Hematopoietic multipotent progenitor cell treated with erythropoietin and hydrocortisone succinate and interleukin-3 and kit ligand, for 17 days (in vitro differentiated cells): ENCODE measurements at regions not wholly inside any gene's neighbourhood (a gene's known extent, or its start where the extent isn't known, plus 50 kb on each side); places are given as distances from the start of the nearest gene placed in this dataset.

Experiments used
- DNase-seq: peaks from one replicate; pipeline ENCODE4 v3.0.0-alpha.2; 2015; ENCODE audit warnings: low spot score

GRCh38 chrX:39633293-39633692 is 464.5 kb downstream of the BCOR start:
- no peak for DNase-seq

- DNase-seq: no peak
Observed at GRCh38 chrX:39636481-39636880, 461.3 kb downstream of the BCOR start.

- no peak for DNase-seq
Observed at GRCh38 chrX:39638526-39638925, 459.2 kb downstream of the BCOR start.

GRCh38 chrX:39639871-39640270 is 457.9 kb downstream of the BCOR start:
- DNase-seq: no peak

- no peak for DNase-seq
Observed at GRCh38 chrX:39640866-39641265, 456.9 kb downstream of the BCOR start.

GRCh38 chrX:39642071-39642470 is 455.7 kb downstream of the BCOR start:
- no peak for DNase-seq

- no peak for DNase-seq
Observed at GRCh38 chrX:39643550-39643949, 454.2 kb downstream of the BCOR start.

- no peak for DNase-seq
Observed at GRCh38 chrX:39645178-39645895, 452.4 kb downstream of the BCOR start.

- no peak for DNase-seq
Observed at GRCh38 chrX:39648548-39649254, 449.1 kb downstream of the BCOR start.

- no peak for DNase-seq
Observed at GRCh38 chrX:39650768-39651347, 446.9 kb downstream of the BCOR start.

GRCh38 chrX:39652336-39652735 is 445.4 kb downstream of the BCOR start:
- DNase-seq: no peak

- DNase-seq: no peak
Observed at GRCh38 chrX:39653691-39654090, 444.1 kb downstream of the BCOR start.

- no peak for DNase-seq
Observed at GRCh38 chrX:39654183-39654925, 443.4 kb downstream of the BCOR start.

- DNase-seq: no peak
Observed at GRCh38 chrX:39654952-39655351, 442.8 kb downstream of the BCOR start.

- no peak for DNase-seq
Observed at GRCh38 chrX:39661116-39661907, 436.4 kb downstream of the BCOR start.

- DNase-seq: no peak
Observed at GRCh38 chrX:39665830-39666518, 431.8 kb downstream of the BCOR start.

- no peak for DNase-seq
Observed at GRCh38 chrX:39667191-39667590, 430.6 kb downstream of the BCOR start.

- DNase-seq: no peak
Observed at GRCh38 chrX:39667736-39668482, 429.8 kb downstream of the BCOR start.

- DNase-seq: no peak
Observed at GRCh38 chrX:39669668-39670067, 428.1 kb downstream of the BCOR start.

GRCh38 chrX:39670281-39670680 is 427.5 kb downstream of the BCOR start:
- DNase-seq: no peak
